GM19397 (cell line): ENCODE measurements at regions not wholly inside any gene's neighbourhood (a gene's known extent, or its start where the extent isn't known, plus 50 kb on each side); places are given as distances from the start of the nearest gene placed in this dataset.

ENCODE experiments used
- ATAC-seq: cut with Tn5 transposase; IDR thresholded peaks from one replicate; pipeline ENCODE4 v1.9.1; 2021; ENCODE audit warnings: mild to moderate bottlenecking, moderate library complexity; ENCODE audit not compliant: unreplicated experiment

- ATAC-seq: no peak
These were observed 317.1 kb upstream of the PROX1 start for GRCh38 chr1:213670692-213671023.

DNA sequence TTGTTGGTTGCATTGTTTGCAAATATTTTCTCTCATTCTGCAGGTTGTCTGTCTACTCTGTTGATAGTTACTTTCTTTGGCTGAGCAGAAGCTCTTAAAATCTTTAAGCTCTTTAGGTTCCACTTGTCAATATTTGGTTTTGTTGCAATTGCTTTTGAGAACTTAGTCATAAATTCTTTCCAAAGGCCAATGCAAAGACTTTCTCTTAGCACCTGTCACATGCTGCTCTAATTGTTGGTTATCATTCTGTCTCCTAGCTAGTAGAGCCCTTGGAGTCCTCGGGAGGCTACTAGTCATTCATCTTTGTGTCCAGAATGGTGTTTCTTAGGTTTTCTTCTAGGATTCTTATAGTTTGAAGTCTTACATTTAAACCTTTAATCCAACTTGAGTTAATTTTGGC lies 312.7 kb upstream of the PROX1 start:
- no peak for ATAC-seq

GRCh38 chr1:213676736-213677135 lies 311.0 kb upstream of the PROX1 start:
- no peak for ATAC-seq

GRCh38 chr1:213678348-213678747 lies 309.4 kb upstream of the PROX1 start:
- ATAC-seq: no peak

- ATAC-seq: no peak
These were observed 309.0 kb upstream of the PROX1 start for GRCh38 chr1:213678753-213679152.

- ATAC-seq: no peak
These were observed 308.6 kb upstream of the PROX1 start for GRCh38 chr1:213679153-213679552.

DNA sequence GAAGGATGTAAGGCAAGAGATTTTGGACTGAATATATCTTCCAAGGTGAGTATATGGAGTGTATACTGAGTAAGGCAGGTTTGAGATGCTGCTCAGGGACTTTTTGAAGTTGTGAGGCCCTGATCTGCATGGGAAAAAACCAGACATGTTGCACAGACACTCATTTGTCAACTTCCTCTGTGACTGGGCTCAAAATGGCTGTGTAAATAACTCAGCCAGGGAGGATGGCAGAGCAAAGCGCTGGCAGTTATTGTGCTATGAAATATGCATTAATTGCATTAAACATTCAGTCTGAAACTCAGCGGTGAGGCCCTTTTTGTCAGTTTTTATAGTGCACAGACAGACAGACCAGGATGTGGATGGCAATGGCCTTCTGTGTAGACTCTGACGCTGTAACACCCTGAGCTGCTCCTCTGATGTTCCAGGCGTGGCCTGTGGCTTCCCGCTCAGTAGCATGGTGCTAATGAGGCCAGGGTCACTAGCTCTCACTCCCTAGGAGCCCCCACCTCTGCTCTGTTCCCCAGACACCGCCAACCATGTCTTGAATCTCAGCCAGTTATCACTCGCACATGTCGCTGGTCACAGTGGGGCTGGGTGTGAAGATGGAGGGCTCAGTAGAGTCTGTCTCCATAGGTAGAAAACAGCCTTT lies 307.0 kb upstream of the PROX1 start:
- ATAC-seq: no peak

GRCh38 chr1:213681788-213682340 lies 305.9 kb upstream of the PROX1 start:
- ATAC-seq: no peak

DNA sequence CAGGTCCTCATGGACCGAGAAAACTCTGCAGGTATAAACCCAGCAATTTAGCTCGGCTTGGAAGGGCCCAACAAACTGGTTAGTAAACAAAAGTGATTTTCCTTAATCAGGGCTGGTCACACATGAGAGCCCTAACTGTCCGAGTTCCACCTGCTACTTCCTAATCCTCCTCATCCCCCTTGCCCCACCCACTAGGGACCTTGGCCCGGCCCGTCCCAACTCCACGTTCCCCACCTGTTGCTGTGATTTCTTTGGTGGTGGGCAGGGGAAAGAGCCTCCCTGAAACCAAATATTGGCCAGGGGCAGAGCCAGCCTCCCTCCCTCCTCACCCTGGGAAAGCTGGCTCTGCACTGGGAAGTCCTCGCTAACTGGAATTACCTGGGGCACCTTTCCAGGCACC lies 304.2 kb upstream of the PROX1 start:
- ATAC-seq: no peak

- no peak for ATAC-seq
These were observed 303.3 kb upstream of the PROX1 start for GRCh38 chr1:213684454-213684853.

GRCh38 chr1:213685992-213686582 lies 301.7 kb upstream of the PROX1 start:
- no peak for ATAC-seq

DNA sequence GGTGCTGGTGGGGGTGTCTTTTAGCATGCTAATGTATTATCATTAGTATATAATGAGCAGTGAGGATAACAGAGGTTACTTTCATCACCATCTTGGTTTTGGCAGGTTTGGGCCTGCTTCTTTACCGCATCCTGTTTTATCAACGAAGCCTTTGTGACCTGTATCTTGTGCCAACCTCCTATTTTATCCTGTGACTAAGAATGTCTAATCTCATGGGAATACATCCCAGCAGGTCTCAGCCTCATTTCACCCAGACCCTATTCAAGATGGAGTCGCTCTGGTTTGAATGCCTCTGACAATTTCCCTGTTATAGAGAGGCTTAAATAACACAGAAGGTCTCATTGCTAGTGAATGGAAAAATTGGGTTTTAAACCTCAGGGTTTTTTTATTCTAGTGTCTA lies 300.8 kb upstream of the PROX1 start:
- ATAC-seq: no peak

DNA sequence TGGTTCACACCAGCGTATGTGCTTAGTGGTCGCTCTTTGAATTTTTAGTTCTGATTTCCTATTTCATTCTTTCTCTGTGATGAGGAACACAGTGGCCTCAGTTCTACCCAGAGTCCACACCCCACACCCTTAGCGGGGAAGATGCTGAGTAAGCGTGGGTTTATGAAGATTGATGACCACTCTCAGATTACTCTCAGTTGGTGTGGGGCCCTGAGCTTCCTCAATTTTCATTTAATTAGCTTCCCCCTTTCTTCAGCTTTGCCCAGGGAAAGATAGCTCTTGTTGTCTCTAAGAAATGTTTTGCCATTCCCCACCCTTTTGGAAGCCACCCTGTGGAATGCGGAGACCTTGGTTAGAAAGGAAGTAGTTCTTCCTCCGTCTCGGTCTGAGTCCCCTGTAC lies 299.9 kb upstream of the PROX1 start:
- ATAC-seq: no peak

- ATAC-seq: no peak
These were observed 299.1 kb upstream of the PROX1 start for GRCh38 chr1:213688655-213689054.

GRCh38 chr1:213689260-213689659 lies 298.5 kb upstream of the PROX1 start:
- no peak for ATAC-seq

GRCh38 chr1:213690341-213690917 lies 297.3 kb upstream of the PROX1 start:
- no peak for ATAC-seq

DNA sequence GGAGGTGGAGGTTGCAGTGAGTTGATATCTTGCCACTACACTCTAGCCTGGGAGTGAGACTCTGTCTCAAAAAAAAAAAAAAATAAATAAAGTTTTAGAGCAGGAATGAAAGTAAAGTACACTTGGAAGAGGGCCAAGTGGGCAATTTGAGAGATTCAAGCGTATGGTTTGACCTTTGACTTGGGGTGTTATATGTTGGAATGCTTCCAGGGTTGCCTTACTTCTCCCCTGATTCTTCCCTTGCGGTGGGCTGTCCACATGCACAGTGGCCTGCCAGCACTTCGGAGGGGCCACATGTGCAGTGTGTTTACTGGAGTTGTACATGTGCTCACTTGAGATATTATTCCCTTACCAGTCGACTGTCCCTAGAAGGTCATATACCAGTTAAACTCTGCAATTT lies 295.5 kb upstream of the PROX1 start:
- ATAC-seq: no peak

DNA sequence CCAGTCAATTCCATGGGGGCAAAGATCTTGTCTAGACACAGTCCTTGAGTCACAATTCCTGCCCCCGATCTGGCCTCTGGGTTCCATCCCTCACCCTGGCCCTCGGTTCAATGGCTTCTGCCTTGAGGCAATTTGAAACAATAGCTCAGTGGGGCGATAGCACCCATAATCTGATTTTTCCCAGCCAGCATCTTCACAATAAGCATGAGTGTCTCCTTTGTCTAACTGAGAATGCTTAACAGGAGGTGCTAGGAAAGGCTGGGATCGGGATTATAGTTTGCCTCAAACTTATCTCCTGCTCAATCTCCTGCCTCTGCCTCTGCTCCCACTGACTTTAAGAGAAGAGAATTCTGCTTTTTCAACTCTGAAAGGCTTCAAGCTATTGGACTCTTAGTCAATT lies 293.9 kb upstream of the PROX1 start:
- no peak for ATAC-seq

DNA sequence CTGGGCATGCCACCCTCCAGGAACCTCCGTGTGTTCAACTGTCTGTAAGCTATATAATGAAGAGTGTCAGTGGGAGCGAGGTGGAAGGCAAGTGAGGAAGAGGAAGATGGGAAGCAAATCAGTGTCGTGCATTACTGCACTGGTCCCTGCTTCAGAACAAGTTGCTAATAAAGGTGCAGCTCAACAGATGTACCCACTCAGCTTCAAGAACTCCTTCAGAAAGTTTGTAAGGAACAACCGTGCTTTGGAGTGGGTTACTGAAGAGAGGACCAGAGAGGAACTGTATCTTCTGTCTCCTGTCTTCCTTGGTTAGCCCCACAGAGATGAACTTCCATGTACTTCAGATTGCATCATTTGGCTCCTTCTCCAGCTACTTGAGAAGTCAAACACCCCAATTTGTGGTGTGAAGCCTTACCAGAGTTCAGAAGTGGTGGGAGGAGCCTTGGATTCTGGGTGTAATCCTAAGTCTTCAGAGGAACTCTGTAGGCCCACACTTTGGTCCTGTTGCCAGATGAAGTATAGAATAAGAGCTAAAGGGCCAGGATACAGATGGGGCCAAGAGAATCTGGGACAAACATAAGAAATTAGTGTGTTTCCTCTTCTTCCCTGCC lies 290.5 kb upstream of the PROX1 start:
- no peak for ATAC-seq

DNA sequence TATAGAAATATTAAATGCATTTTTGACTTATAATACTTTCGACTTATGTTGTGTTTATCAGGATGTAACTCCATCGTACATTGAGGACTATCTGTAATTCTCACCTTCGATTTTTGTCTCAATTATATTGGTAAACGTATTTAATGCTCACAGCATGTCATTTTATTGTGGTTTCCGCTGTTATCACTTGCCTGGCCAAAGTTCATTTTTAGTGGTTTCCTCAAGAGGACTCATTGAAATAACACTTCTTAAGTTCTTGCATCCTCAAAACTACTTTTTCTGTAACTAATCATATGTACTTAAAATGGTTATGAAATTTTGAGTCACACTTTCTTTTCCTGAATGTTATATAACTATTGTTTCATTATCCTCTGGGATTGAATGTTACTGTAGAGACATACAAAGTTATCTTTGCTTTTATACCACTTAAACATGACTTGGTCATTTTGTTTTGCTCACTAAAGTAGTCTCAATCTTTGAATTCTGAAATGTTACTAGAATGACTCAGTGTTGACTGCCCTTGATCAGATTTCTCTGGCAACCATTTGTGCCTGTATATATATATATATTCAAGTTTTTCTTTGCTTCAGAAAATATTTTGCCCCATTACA lies 289.6 kb upstream of the PROX1 start:
- no peak for ATAC-seq

GRCh38 chr1:213702703-213703102 lies 285.1 kb upstream of the PROX1 start:
- no peak for ATAC-seq

GRCh38 chr1:213704941-213705340 lies 282.8 kb upstream of the PROX1 start:
- no peak for ATAC-seq
